ENCODE measurements at regions not wholly inside any gene's neighbourhood (a gene's known extent, or its start where the extent isn't known, plus 50 kb on each side); places are given as distances from the start of the nearest gene placed in this dataset.
A peak's percentile ranks its signal among the peaks of the same experiment; 100 is the strongest.

DNA sequence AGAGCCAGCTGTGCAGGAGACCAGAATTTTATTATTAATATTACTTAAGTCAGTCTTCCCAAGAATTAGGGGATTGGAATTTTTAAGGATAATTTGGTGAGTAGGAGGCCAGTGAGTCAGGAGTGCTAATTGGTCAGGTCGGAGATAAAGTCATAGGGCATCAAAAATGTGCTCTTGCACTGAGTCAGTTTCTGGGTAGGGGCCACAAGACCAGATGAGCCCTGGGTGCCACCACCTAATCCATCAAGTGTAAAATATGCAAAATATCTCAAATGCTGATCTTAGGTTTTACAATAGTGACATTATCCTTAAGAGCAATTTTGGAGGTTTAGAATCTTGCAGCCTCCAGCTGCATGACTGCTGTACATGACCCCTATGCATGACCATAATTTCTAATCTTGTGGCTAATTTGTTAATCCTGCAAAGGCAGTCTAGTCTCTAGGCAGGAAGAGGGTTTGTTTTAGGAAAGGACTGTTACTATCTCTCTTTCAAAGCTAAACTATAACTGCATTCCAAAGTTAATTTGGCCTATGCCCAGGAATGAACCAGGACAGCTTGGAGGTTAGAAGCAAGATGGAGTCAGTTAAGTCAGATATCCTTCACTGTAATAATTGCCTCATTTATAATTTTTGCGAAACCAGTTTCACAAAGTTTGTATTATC lies 215.9 kb downstream of the RNF152 start:
- in situ Hi-C loops (cut with MboI; ENCODE audit: low pct_ligation_motif_present in 1 of 4, low pct_unique_long_range_greater_than_20kb in 1 of 4, low sequenced_read_pairs in 3 of 4) (no loop called here), intact Hi-C loops (cut with DNase I; ENCODE audit: low total_unique reads) (no loop called here)
- no peak for DNase-seq
- no peaks in the 10 kb centered on the region for H3K4me1 ChIP-seq
- WGBS, 2 donors (ENCODE audit: low coverage in 1 of 2) = 83 to 85% methylated on average over 2 of the region's 2 CpGs
- H3K27ac ChIP-seq = no peak overlapping the region
- no peaks in the 10 kb centered on the region for H3K36me3 ChIP-seq
- H3K9me3 ChIP-seq = peaks cover 5 to 13% of the 10 kb centered on the region in 2 donors
- no peak overlapping the region for H3K4me3 ChIP-seq
- TF ChIP-seq EP300 (IDR thresholded peaks at IDR 0.05; ENCODE audit: low read depth) = no peak
- no peak for TF ChIP-seq POLR2A (IDR thresholded peaks at IDR 0.05)
- TF ChIP-seq, protein P1, sequence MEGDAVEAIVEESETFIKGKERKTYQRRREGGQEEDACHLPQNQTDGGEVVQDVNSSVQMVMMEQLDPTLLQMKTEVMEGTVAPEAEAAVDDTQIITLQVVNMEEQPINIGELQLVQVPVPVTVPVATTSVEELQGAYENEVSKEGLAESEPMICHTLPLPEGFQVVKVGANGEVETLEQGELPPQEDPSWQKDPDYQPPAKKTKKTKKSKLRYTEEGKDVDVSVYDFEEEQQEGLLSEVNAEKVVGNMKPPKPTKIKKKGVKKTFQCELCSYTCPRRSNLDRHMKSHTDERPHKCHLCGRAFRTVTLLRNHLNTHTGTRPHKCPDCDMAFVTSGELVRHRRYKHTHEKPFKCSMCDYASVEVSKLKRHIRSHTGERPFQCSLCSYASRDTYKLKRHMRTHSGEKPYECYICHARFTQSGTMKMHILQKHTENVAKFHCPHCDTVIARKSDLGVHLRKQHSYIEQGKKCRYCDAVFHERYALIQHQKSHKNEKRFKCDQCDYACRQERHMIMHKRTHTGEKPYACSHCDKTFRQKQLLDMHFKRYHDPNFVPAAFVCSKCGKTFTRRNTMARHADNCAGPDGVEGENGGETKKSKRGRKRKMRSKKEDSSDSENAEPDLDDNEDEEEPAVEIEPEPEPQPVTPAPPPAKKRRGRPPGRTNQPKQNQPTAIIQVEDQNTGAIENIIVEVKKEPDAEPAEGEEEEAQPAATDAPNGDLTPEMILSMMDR (IDR thresholded peaks at IDR 0.05) = no peak
- TF ChIP-seq POLR2AphosphoS5 (IDR thresholded peaks at IDR 0.05) = no peak
- H3K27me3 ChIP-seq = no peaks in the 10 kb centered on the region

DNA sequence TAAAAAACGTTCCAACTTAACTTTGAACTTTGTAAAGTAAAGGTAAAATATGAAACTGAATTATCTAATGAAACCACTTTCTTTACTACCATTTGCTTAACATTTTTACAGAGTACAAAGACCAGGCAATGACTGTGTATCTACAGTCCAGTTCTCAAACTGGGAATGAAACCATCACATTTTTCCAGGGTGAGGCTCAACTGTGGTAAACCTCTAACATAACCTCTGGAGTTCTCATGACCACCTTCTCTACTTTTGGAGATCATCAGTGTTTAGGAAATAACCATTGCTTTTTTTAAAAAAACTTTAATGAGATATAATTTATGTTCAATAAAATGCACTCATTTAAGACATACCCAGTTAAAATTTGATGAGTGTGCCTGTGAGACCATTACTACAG lies 223.5 kb downstream of the RNF152 start:
- Histone ChIP-seq H3K4me3 (no peak overlapping the region), H3K9me3 (no peaks in the 10 kb centered on the region), H3K27me3 (no peaks in the 10 kb centered on the region), H3K36me3 (no peaks in the 10 kb centered on the region), H3K27ac (peak overlapping the region in 1 of 4 donors; percentile 25), H3K4me1 (peaks cover 0 to 6% (median 1%) of the 10 kb centered on the region in 4 donors)
- TF ChIP-seq POLR2AphosphoS5 (IDR thresholded peaks at IDR 0.05) (no peak), EP300 (IDR thresholded peaks at IDR 0.05; ENCODE audit: low read depth) (no peak)
- TF ChIP-seq, protein P1 (IDR thresholded peaks at IDR 0.05) = no peak
- WGBS, 2 donors (ENCODE audit: low coverage in 1 of 2) = 29 to 43% methylated on average over 1 of the region's 1 CpG
- intact Hi-C loops (cut with DNase I; ENCODE audit: low total_unique reads) (no loop called here), in situ Hi-C loops (cut with MboI; ENCODE audit: low pct_ligation_motif_present in 1 of 4, low pct_unique_long_range_greater_than_20kb in 1 of 4, low sequenced_read_pairs in 3 of 4) (no loop called here)
- DNase-seq = no peak

DNA sequence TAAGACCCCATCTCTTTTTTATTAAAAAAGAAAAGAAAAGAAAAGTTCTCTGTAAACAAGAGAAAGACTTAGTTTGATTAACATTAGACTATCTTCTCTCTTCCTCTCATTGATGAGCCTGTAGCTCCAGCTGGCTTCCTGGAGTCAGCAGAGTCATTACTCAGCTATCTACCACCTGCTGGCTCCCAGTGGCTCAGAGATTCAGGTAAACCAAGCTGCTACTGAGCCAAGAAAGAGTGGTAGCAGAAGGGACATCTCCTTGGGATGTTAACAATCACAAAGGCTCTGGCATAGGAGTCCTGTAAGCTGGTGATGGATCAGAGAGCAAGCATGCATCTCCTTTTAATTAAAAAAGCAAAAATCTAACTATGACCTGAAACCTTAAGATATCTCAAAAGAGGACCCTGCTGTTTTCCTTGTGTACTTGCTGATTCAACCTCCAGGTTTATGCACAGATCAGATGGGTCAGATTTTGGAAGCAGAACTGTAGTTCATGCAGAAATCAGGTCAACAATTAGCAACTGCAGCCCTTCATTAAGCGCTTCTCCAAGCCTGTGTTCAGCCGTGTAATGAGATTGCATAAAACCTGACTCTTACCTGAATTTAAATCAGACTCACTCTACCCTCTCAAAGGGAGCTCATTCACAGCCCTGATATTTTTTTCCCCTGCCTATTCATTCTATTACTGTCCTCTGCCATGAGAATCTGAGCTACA lies 225.8 kb downstream of the RNF152 start:
- Histone ChIP-seq H3K27me3 (no peaks in the 10 kb centered on the region), H3K4me3 (no peak overlapping the region), H3K9me3 (no peaks in the 10 kb centered on the region), H3K36me3 (no peaks in the 10 kb centered on the region), H3K4me1 (peaks cover 0 to 10% (median 1%) of the 10 kb centered on the region in 4 donors), H3K27ac (no peak overlapping the region)
- 94 to 100% methylated on average over 2 of the region's 2 CpGs for WGBS, 2 donors (ENCODE audit: low coverage in 1 of 2)
- intact Hi-C loops (cut with DNase I; ENCODE audit: low total_unique reads) (no loop called here), in situ Hi-C loops (cut with MboI; ENCODE audit: low pct_ligation_motif_present in 1 of 4, low pct_unique_long_range_greater_than_20kb in 1 of 4, low sequenced_read_pairs in 3 of 4) (no loop called here)
- no peak for DNase-seq
- no peak for TF ChIP-seq POLR2A (IDR thresholded peaks at IDR 0.05)
- TF ChIP-seq EP300 (IDR thresholded peaks at IDR 0.05; ENCODE audit: low read depth) = no peak
- TF ChIP-seq, protein P1 (IDR thresholded peaks at IDR 0.05) = no peak
- no peak for TF ChIP-seq POLR2AphosphoS5 (IDR thresholded peaks at IDR 0.05)

DNA sequence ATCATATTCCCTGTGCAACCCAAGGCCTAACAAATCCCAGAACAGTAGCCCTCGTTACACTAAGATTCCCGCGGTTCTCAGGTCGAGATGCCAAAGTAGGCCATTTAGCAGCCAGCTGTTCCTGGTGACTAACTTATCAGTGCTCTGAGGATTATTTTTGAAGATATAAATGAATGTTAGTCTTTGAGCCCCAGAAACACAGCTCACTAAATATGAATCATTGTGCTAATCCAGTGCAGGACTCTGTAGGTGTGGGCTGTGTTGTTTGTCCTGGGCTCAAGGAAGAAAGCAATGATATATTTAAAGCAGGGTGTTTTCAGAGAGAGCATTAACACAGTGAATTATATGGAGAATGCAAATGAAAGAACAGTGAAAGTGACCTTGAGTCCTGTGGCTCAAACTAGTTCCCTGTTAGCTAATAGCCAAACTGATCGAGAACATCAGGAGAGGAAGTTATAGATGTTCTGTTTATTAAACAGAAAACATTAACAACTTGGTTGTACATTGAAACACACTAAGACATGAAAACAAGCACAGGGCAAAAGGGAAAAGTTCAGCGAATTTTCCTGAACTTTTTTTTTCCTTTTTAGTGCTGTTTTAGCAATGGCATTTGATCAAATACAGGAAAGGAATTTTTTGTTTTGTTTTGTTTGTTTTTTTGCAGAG lies 228.3 kb downstream of the RNF152 start:
- 61 to 82% methylated on average over 2 to 6 of the region's 6 CpGs for WGBS, 2 donors (ENCODE audit: low coverage in 1 of 2)
- Histone ChIP-seq H3K27me3 (no peaks in the 10 kb centered on the region), H3K4me1 (peaks cover 0 to 10% (median 1%) of the 10 kb centered on the region in 4 donors), H3K36me3 (no peaks in the 10 kb centered on the region), H3K9me3 (no peaks in the 10 kb centered on the region), H3K27ac (peak overlapping the region in 3 of 4 donors; percentile 21 to 58 (median 29)), H3K4me3 (no peak overlapping the region)
- in situ Hi-C loops (cut with MboI; ENCODE audit: low pct_ligation_motif_present in 1 of 4, low pct_unique_long_range_greater_than_20kb in 1 of 4, low sequenced_read_pairs in 3 of 4) = no loop called here
- no peak for TF ChIP-seq POLR2AphosphoS5 (IDR thresholded peaks at IDR 0.05)
- TF ChIP-seq EP300 (IDR thresholded peaks at IDR 0.05; ENCODE audit: low read depth) = no peak
- no peak for TF ChIP-seq POLR2A (IDR thresholded peaks at IDR 0.05)
- TF ChIP-seq, protein P1 (IDR thresholded peaks at IDR 0.05) = no peak
- DNase-seq = no peak
- intact Hi-C loops (cut with DNase I; ENCODE audit: low total_unique reads) = no loop called here
